ENCODE measurements at regions not wholly inside any gene's neighbourhood (a gene's known extent, or its start where the extent isn't known, plus 50 kb on each side); places are given as distances from the start of the nearest gene placed in this dataset.
"Not testable (repeated sequence)": the region's sequence is repeated elsewhere in the genome, so short reads cannot be mapped to it uniquely, and the experiment has no call there.

GRCh38 chr4:29710519-29710918 is 1009.6 kb upstream of the PCDH7 start:
- DNase-seq = no peak

GRCh38 chr4:29711226-29711625 is 1008.9 kb upstream of the PCDH7 start:
- no peak for DNase-seq

DNA sequence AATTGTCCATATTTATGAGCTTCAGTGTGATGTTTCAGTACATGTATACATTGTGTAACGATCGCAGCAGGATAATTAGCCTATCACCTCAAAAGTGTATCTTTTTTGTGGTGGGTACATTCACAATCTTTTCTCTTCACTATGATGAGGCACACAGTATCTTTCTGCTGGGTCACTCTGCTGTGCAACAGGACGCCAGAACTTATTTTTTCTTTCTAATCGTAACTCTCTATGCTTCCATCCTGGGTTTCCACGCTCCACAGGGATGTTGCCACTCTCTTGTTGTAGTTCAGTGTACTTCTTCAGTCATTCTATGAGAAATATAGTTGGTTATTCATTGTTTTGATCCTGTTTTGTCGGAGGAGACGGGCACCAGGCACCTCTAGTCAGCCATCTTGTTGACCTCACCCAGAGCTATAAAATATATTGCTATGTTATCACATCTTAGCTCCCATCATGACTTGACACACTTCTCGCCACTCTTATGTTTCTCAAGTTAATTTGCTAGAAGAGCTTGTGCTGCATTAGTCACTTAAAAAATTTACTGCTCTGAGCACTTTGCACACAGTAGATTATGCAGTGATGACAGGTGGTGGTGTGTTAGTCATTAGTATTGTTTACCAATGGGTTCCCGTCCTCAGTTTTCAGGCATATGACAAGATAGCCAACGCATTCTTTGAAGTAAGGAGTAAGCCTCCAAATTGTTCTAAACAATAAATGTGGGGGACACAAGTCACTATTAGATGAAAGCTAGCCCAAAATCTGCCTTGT is 1002.7 kb upstream of the PCDH7 start:
- DNase-seq = no peak

GRCh38 chr4:29718136-29718535 is 1002.0 kb upstream of the PCDH7 start:
- no peak for DNase-seq

DNA sequence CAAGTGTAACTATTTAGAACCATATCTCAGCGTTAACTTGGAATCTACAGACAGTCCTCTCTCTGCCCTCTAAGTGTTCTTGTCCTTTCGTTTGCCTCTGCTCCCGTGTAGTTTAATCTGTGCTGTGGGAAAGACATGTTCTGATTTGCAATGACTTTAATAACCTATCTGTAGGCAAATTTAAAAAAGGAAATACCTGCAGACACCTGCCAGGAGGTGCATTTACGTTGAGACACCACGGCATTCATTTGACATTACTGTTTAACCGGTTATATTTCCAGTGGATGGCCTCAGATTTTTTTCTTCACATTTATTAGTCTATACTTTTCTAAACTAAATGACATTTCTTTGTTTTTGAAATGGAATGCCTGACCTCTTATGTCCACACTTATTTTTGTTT is 997.9 kb upstream of the PCDH7 start:
- no peak for DNase-seq

DNA sequence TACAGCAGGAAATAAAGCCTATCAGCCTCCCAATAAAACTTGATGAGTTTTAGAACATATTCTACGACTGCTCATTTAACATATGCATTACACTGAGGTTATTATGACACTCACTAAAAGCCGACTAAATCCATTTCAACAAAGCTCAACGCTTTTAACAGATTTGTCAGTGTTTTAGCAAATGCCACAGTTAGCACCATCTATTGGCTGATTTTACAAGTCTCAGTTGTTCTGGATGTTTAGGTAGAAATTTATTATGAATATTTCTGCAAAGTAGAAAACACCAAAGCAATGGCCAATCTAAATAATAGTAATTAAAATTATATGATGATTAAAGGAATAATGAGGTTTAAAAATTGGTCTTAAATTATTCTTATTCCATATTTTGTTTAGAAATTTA is 993.2 kb upstream of the PCDH7 start:
- DNase-seq = no peak

DNA sequence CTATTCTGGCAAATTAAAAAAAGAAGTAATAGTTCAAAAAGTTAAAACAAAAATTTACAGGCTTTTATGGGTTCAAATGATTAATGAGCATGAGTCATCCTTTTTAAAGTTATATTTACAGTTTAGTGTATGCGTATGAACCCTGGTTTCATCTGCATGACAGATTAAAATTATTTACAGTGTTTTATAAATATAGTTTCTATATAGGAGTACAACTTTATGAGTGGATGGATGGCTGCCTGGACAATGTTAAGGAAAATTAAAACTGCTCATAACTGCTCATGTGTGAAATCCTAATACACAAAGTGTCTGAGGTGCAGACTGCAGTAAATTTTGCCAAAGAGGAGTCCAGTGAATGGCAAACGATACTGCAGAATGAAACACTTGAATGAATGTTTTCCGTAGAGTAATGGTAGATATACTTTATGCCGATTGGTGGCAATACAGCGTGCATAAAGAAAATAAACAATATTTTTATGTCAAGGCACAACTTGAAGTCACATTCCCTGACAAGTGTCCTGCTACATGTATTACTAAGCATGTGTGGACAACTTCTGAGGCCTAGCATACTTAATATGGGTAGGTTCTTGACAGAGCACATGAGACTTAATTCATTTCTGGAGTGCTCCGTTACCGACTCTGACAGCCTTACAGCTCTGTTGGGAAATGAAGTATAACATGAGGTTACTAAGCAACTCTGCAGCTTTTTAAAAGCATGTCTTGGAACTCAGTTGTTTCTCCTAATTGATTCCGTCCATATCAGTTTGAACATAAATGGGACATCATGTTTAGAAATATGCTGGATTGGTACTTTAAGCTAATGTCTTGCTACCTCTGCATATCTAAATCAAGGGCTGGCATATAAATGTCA is 985.6 kb upstream of the PCDH7 start:
- no peak for DNase-seq

- DNase-seq = no peak
Observed at GRCh38 chr4:29756966-29757365, 963.2 kb upstream of the PCDH7 start.

DNA sequence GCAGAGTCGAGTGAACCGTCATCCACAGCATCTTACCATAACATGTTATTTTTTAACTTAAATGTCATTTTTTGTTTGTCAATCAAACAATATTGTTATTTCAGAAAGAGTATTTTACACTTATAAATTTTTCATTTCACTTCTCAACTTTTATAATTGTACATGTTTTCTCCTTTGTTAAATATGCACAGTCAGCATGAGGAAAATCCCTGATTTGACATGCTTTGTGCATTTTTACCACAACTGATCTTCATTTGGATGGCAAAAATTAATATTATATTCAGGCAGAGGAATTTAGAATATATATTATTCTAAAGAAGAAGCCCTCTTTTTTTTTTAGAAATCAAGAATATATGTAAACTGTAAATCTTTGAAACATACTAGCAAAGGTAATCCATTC is 958.0 kb upstream of the PCDH7 start:
- DNase-seq = no peak

DNA sequence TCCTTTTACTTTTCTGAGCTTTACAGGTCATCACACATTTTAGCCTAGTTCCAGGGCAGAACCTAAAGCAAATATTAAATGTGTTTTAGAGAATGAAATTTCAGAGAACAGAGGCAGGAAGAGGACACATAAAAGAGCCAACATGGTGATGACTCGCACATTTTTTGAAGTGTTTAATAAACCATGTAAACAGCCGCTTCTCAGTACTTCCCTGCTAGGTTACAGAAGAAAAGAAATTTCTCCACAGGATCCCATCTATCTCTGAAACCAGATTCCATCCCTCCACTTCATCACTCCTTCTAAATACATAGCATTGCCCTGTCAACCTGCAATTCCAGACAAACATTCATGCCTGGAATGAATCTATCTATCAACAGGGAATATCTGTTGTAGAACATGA is 949.5 kb upstream of the PCDH7 start:
- DNase-seq = no peak

DNA sequence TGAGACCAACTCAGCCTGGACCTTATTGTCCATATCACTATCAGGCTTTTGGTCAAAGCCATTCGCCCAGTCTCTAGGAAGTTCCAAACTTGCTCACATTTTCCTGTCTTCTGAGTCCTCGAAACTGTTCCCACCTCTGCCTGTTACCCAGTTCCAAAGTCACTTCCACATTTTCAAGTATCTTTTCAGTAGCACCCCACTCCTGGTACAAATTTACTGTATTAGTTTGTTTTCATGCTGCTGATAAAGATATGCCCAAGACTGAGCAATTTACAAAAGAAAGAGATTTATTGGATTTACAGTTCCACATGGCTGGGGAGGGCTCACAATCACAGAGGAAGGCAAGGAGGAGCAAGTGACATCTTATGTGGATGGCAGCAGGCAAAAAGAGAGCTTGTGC is 932.0 kb upstream of the PCDH7 start:
- not testable (repeated sequence) for DNase-seq

GRCh38 chr4:29805245-29805644 is 914.9 kb upstream of the PCDH7 start:
- no peak for DNase-seq

- no peak for DNase-seq
Observed at GRCh38 chr4:29805916-29806480, 914.2 kb upstream of the PCDH7 start.

DNA sequence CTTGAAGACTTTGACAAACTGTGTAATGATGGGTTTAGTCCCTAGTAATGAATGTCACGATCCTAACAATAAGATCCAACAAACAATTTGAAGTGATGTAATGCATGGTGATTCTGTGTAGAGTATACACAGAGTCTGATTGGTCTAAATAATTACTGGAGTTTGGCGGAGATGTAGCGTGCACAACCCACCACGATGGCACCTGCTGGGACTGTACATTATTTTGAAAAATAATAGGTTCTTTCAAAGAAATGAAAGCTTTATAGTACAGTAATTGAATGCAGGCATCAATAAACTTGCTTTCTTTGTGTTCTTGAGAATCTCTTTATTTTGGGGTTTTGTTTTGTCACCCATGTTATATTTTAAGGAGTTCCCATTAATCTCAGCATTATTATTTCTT is 902.2 kb upstream of the PCDH7 start:
- no peak for DNase-seq

DNA sequence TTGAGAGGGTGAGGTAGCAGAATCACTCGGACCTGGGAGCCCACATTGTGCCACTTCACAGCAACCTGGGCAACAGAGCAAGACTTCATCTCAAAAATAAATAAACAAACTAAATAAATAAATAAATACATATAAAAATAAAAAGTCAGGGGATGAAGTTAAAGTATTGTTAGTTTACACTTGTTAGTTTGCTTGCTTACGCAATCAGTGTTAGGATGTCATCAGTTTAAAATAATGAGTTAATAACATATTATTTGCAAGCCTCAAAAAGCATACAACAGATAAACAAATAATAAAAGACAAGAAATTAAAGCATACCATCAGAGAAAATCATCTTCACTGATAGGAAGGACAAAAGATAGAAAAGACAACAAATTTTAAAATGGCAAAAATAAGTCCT is 891.1 kb upstream of the PCDH7 start:
- DNase-seq = no peak

DNA sequence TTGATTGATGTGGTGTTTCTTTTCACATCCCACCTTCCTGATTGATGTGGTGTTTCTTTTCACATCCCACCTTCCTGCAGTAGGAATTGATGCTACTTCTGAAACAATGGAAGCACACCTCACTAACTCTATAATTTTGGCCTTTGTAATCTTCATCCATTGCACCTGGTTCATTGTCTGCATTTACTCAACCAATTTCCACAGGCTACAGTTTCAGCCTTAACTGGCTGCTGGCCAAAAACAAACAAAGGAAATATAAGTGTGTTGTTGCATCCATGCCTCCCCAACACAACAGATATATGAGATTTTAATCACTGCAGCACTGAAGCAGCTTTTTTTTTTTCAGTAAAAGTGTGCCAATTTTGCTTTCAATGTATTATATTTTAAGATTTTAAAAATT is 867.6 kb upstream of the PCDH7 start:
- DNase-seq = no peak

DNA sequence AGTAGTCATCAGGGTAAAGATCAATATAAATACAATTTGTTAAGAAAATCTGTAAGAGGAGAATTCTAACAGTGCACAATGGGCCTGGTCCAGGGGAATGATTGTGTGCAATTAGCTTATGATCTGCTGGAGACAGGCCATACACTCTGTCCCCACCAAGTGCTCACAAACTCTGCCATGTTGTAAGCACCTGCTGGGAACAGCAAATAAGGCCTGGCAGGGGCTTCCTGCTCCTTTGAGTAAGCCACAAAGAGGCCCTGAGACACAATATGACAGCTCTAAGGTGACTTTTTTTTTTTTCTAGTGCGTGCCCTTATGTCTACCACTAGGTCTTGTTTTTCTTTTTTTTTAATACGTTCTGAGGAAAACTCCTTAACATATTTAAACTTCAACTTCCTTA is 866.3 kb upstream of the PCDH7 start:
- DNase-seq = no peak

GRCh38 chr4:29861307-29861706 is 858.9 kb upstream of the PCDH7 start:
- DNase-seq = no peak

DNA sequence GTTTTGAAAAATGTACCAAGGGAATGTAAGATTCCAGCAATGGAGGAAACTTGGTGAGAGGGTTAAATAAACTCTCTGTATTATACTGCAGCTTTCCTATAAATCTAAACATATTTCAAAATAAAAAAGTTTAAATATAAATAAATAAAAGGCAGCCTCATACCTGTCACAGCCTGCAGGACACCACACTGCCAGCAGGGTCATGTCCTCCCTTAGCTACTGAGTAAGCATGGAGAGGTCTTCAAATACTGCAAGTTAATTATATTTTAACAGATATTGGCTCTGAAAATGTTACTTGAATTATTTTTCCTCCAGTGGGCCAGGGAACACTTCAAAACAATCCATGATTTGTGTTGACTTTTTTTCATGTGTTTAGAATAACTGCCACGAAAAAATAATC is 852.8 kb upstream of the PCDH7 start:
- no peak for DNase-seq

- no peak for DNase-seq
Observed at GRCh38 chr4:29900336-29900735, 819.8 kb upstream of the PCDH7 start.

DNA sequence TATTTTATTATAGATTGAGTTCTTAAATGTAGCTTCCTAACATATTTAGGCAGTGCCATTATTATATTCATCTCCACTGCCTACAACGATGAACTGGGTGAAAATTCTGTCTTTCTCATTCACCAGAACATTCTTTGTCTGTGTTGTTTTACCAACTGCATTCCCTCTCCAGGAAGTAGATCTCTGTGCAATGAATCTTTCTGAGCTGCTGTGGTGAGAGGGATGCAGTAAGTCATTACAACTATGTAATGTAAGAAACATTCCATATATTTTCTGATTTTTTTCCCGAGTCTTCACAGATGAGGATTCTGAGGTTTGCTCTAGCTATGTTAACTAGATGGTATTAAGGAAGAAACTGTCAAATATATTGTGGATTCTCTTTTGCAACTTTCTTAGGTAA is 811.9 kb upstream of the PCDH7 start:
- DNase-seq = no peak

DNA sequence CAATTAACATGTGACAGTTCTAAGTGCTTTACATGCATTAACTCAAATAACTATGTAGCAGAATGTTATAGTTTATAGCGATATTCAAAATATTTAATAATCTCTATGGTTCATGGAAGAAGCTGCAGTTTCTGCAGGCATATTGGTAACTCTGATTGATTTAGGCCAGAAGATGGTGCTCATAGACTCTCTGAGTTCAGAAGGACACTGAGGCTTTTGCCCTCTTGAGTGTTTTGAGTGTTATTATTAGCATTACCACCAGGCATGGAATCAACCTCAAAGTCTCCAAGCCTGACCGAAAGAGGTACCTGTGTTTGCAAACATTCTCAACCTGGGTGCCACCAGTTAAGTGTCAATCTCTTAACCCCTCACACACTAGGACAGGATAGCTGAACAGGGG is 792.3 kb upstream of the PCDH7 start:
- no peak for DNase-seq

DNA sequence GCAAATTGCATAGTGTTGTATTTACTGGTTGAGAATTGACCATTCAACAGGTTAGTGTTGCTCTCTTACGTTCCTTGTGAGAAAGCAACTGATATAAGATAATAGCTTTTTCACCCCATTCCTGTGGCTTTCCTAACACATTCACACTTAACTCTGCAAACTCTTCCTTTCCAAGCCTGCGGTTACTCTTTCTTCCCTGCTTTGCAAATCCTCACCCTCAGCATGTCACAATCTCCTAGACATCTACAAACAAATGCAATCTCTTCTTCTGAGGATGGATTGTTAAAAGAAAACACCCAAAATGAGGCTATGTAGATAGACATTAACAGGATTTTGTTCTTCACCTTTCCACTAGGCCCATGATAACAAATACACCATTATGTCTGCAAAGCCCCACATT is 771.7 kb upstream of the PCDH7 start:
- DNase-seq = no peak

GRCh38 chr4:29948858-29949257 is 771.3 kb upstream of the PCDH7 start:
- DNase-seq = no peak
